ENCODE measurements at regions not wholly inside any gene's neighbourhood (a gene's known extent, or its start where the extent isn't known, plus 50 kb on each side); places are given as distances from the start of the nearest gene placed in this dataset.

GRCh38 chr1:235011599-235012435, 116.8 kb downstream of the TOMM20 start:
- Histone ChIP-seq H3K4me3 (ENCODE audit: low read depth, low read length) (peak overlapping the region; percentile 11; the same call in 1 of the 2 replicates), H3K27me3 (ENCODE audit: control insufficient read depth, insufficient read depth, low read length) (no peaks in the 10 kb centered on the region), H3K27ac (ENCODE audit: low read depth, low read length) (peak overlapping the region; percentile 98), H3K9me3 (ENCODE audit: control insufficient read depth, insufficient read depth, low read length) (peaks cover 3% of the 10 kb centered on the region)
- ChIA-PET POLR2A (interaction anchor here (0.5 to 1.5 kb wide), 13 partner anchors 15 to 942 kb away, joined by 3 to 8 read pairs (median 4); no protein-coding TSS in a partner anchor), CTCF (interaction anchor here (0.8 kb wide), 1 partner anchor 54 kb away, joined by 7 read pairs; no protein-coding TSS in a partner anchor)
- DNase-seq (ENCODE audit: low read depth, low spot score) = peak; percentile 99
- TF ChIP-seq, protein P1, sequence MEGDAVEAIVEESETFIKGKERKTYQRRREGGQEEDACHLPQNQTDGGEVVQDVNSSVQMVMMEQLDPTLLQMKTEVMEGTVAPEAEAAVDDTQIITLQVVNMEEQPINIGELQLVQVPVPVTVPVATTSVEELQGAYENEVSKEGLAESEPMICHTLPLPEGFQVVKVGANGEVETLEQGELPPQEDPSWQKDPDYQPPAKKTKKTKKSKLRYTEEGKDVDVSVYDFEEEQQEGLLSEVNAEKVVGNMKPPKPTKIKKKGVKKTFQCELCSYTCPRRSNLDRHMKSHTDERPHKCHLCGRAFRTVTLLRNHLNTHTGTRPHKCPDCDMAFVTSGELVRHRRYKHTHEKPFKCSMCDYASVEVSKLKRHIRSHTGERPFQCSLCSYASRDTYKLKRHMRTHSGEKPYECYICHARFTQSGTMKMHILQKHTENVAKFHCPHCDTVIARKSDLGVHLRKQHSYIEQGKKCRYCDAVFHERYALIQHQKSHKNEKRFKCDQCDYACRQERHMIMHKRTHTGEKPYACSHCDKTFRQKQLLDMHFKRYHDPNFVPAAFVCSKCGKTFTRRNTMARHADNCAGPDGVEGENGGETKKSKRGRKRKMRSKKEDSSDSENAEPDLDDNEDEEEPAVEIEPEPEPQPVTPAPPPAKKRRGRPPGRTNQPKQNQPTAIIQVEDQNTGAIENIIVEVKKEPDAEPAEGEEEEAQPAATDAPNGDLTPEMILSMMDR (IDR thresholded peaks at IDR 0.05; ENCODE audit: low read depth, low read length) = no peak

DNA sequence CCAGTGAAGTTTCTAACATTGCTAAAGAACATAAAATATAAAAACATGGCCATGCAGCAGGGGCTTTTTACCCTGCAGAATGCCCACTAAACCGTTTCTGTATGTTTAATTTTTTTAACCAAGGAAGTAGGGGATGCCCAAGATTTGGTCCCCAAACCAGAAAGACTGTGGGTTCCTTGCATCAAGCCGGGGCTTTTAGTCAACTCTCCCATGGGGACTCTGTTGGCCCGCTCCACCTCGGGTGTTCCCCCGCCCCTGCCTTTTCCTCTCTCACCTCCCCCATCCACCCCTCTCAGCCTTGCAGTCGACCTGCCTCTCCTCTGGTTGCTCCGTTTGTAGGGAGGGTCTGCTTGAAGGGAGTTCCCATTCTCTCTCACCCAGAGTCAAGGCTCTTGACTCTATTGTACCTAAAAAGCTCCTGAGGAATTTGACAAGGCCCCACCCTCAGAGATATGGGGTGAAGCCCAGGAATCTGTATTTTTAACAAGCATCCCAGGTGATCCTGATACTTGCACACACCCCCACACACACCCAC, 117.5 kb downstream of the TOMM20 start:
- no peak for DNase-seq (ENCODE audit: low read depth, low spot score)
- Histone ChIP-seq H3K9me3 (ENCODE audit: control insufficient read depth, insufficient read depth, low read length) (peaks cover 3% of the 10 kb centered on the region), H3K27me3 (ENCODE audit: control insufficient read depth, insufficient read depth, low read length) (no peaks in the 10 kb centered on the region), H3K27ac (ENCODE audit: low read depth, low read length) (peak overlapping the region; percentile 98), H3K4me3 (ENCODE audit: low read depth, low read length) (no peak overlapping the region)
- POLR2A ChIA-PET = interaction anchor here (0.6 to 1.5 kb wide), 12 partner anchors 14 to 512 kb away, joined by 3 to 8 read pairs (median 4); no protein-coding TSS in a partner anchor
- TF ChIP-seq, protein P1 (IDR thresholded peaks at IDR 0.05; ENCODE audit: low read depth, low read length) = no peak
- CTCF ChIA-PET = interaction anchor here (0.8 kb wide), 1 partner anchor 54 kb away, joined by 7 read pairs; no protein-coding TSS in a partner anchor

GRCh38 chr1:235009561-235010306, 118.9 kb downstream of the TOMM20 start:
- Histone ChIP-seq H3K9me3 (ENCODE audit: control insufficient read depth, insufficient read depth, low read length) (peaks cover 3% of the 10 kb centered on the region), H3K4me3 (ENCODE audit: low read depth, low read length) (no peak overlapping the region), H3K27ac (ENCODE audit: low read depth, low read length) (no peak overlapping the region), H3K27me3 (ENCODE audit: control insufficient read depth, insufficient read depth, low read length) (no peaks in the 10 kb centered on the region)
- TF ChIP-seq, protein P1 (IDR thresholded peaks at IDR 0.05; ENCODE audit: low read depth, low read length) = no peak
- POLR2A ChIA-PET = no interaction called here
- CTCF ChIA-PET = no interaction called here
- no peak for DNase-seq (ENCODE audit: low read depth, low spot score)

DNA sequence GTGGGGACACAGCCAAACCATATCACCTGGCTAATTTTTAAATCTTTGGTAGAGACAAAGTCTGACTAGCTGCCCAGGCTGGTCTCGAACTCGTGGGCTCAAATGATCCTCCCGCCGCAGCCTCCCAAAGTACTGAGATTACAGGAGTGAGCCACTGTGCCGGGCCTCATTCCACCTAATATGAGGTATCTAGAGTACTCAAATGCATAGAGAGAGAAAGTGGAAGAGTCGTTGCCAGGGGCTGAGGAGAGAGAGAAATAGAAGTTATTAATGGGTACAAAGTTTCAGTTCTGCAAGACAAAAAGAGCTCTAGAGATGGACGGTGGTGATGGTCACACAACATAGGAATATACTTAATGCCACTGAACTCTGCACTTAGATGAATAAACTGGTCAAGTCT, 119.6 kb downstream of the TOMM20 start:
- no peak overlapping the region for H3K27ac ChIP-seq (ENCODE audit: low read depth, low read length)
- no peak overlapping the region for H3K4me3 ChIP-seq (ENCODE audit: low read depth, low read length)
- no peak for DNase-seq (ENCODE audit: low read depth, low spot score)
- CTCF ChIA-PET = no interaction called here
- peaks cover 3% of the 10 kb centered on the region for H3K9me3 ChIP-seq (ENCODE audit: control insufficient read depth, insufficient read depth, low read length)
- no peaks in the 10 kb centered on the region for H3K27me3 ChIP-seq (ENCODE audit: control insufficient read depth, insufficient read depth, low read length)
- POLR2A ChIA-PET = no interaction called here
- TF ChIP-seq, protein P1 (IDR thresholded peaks at IDR 0.05; ENCODE audit: low read depth, low read length) = no peak

Data from AG04450 (cell line).